HS-5 (cell line): ENCODE measurements at regions not wholly inside any gene's neighbourhood (a gene's known extent, or its start where the extent isn't known, plus 50 kb on each side); places are given as distances from the start of the nearest gene placed in this dataset.

Source experiments
- DNase-seq: peaks from one replicate; pipeline ENCODE4 v3.0.0-alpha.2; 2012; ENCODE audit warnings: low read depth

GRCh38 chr2:52128081-52128480, 1096.1 kb upstream of the NRXN1 start:
- no peak for DNase-seq

- no peak for DNase-seq
Measured at GRCh38 chr2:52127527-52127926, 1095.6 kb upstream of the NRXN1 start.

- peak; percentile 26 for DNase-seq
Measured at GRCh38 chr2:52117299-52117698, 1085.4 kb upstream of the NRXN1 start.

- no peak for DNase-seq
Measured at GRCh38 chr2:52115750-52116149, 1083.8 kb upstream of the NRXN1 start.

- no peak for DNase-seq
Measured at GRCh38 chr2:52113338-52113737, 1081.4 kb upstream of the NRXN1 start.

- DNase-seq, result no peak
Measured at GRCh38 chr2:52112141-52112540, 1080.2 kb upstream of the NRXN1 start.

- no peak for DNase-seq
Measured at GRCh38 chr2:52107124-52107523, 1075.2 kb upstream of the NRXN1 start.

- DNase-seq, result no peak
Measured at GRCh38 chr2:52097071-52097470, 1065.1 kb upstream of the NRXN1 start.

- no peak for DNase-seq
Measured at GRCh38 chr2:52084759-52085158, 1052.8 kb upstream of the NRXN1 start.

- no peak for DNase-seq
Measured at GRCh38 chr2:52083214-52083613, 1051.3 kb upstream of the NRXN1 start.

GRCh38 chr2:52082646-52083045, 1050.7 kb upstream of the NRXN1 start:
- DNase-seq, result no peak

- DNase-seq, result no peak
Measured at GRCh38 chr2:52079602-52080001, 1047.7 kb upstream of the NRXN1 start.

- no peak for DNase-seq
Measured at GRCh38 chr2:52077159-52077558, 1045.2 kb upstream of the NRXN1 start.

- DNase-seq, result no peak
Measured at GRCh38 chr2:52074130-52074719, 1042.3 kb upstream of the NRXN1 start.

GRCh38 chr2:52072949-52073348, 1041.0 kb upstream of the NRXN1 start:
- DNase-seq, result no peak

- DNase-seq, result no peak
Measured at GRCh38 chr2:52070665-52071064, 1038.7 kb upstream of the NRXN1 start.

GRCh38 chr2:52064234-52064633, 1032.3 kb upstream of the NRXN1 start:
- DNase-seq, result no peak

GRCh38 chr2:52054824-52055223, 1022.9 kb upstream of the NRXN1 start:
- no peak for DNase-seq

- DNase-seq, result no peak
Measured at GRCh38 chr2:52036853-52037252, 1004.9 kb upstream of the NRXN1 start.

GRCh38 chr2:52036024-52036423, 1004.1 kb upstream of the NRXN1 start:
- peak; percentile 32 for DNase-seq

- peak; percentile 1 for DNase-seq
Measured at GRCh38 chr2:52035391-52035790, 1003.5 kb upstream of the NRXN1 start.

- DNase-seq, result no peak
Measured at GRCh38 chr2:52034706-52035105, 1002.8 kb upstream of the NRXN1 start.

GRCh38 chr2:52022006-52022405, 990.1 kb upstream of the NRXN1 start:
- DNase-seq, result no peak

GRCh38 chr2:52017646-52018235, 985.8 kb upstream of the NRXN1 start:
- no peak for DNase-seq
